Omental fat pad (tissue), 3 donors: ENCODE measurements at regions not wholly inside any gene's neighbourhood (a gene's known extent, or its start where the extent isn't known, plus 50 kb on each side); places are given as distances from the start of the nearest gene placed in this dataset.
"Not testable (repeated sequence)": the region's sequence is repeated elsewhere in the genome, so short reads cannot be mapped to it uniquely, and the experiment has no call there.

Source experiments
- ATAC-seq: fragments of 150-250 bp; one replicate; pipeline ENCODE4 v1.9.1; 2016; ENCODE audit warnings: mild to moderate bottlenecking, moderate library complexity; ENCODE audit not compliant: low FRiP score
- DNase-seq: peaks from one replicate; pipeline ENCODE4 v3.0.0-alpha.2; 2019; ENCODE audit warnings: low spot score
- CTCF ChIP-seq, 3 donors: fragments of 450-650 bp; IDR thresholded peaks; one replicate each; pipeline ENCODE4 v1.5.1; 2016 to 2017; ENCODE audit warnings: antibody characterized with exemption in 3 of 3, mild to moderate bottlenecking in 3 of 3, moderate library complexity in 2 of 3

GRCh38 chr14:43677581-43677980, 829.5 kb downstream of the FSCB start:
- no peak for TF ChIP-seq CTCF (IDR thresholded peaks at IDR 0.05)
- DNase-seq (no peak), ATAC-seq (no peak)

GRCh38 chr14:43674273-43674672, 832.8 kb downstream of the FSCB start:
- TF ChIP-seq CTCF (IDR thresholded peaks at IDR 0.05) = no peak
- DNase-seq = no peak
- no peak for ATAC-seq

GRCh38 chr14:43671716-43672485, 835.2 kb downstream of the FSCB start:
- DNase-seq (no peak), ATAC-seq (no peak)
- TF ChIP-seq CTCF (IDR thresholded peaks at IDR 0.05) = no peak

GRCh38 chr14:43669355-43669754, 837.7 kb downstream of the FSCB start:
- DNase-seq (no peak), ATAC-seq (no peak)
- TF ChIP-seq CTCF (IDR thresholded peaks at IDR 0.05) = no peak

- ATAC-seq (no peak), DNase-seq (no peak)
- TF ChIP-seq CTCF (IDR thresholded peaks at IDR 0.05) = no peak
Observed at GRCh38 chr14:43665570-43666267, 841.4 kb downstream of the FSCB start.

GRCh38 chr14:43655194-43655593, 851.9 kb downstream of the FSCB start:
- ATAC-seq, DNase-seq: not testable (repeated sequence)

- no peak for ATAC-seq
- no peak for TF ChIP-seq CTCF (IDR thresholded peaks at IDR 0.05)
Observed at GRCh38 chr14:43651896-43652295, 855.2 kb downstream of the FSCB start.

More at GRCh38 chr14:43651896-43652295, 855.2 kb downstream of the FSCB start:
- DNase-seq = no peak
